GM19438 (cell line): ENCODE measurements at regions not wholly inside any gene's neighbourhood (a gene's known extent, or its start where the extent isn't known, plus 50 kb on each side); places are given as distances from the start of the nearest gene placed in this dataset.

ENCODE experiments used
- ATAC-seq: cut with Tn5 transposase; IDR thresholded peaks from one replicate; pipeline ENCODE4 v1.9.1; 2021; ENCODE audit warnings: low read depth; ENCODE audit not compliant: unreplicated experiment

DNA sequence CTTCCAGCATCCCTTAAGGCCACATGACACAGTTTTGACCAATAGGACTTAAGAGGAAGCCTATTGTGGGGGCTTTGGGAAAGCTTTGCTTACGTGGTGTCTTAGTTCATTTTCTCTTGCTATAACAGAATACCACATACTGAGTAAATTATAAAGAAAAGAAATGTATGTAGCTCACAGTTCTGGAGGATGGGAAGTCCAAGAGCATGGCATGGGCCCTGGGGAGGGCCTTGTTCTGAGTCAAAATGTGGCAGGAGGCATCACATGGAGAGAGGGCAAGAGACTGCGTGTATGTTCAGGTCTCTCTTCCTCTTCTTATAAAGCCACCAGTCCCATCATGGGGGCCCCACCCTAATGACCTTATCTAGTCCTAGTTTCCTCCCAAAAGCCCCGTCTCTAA lies 68.6 kb upstream of the CPEB4 start:
- no peak for ATAC-seq

DNA sequence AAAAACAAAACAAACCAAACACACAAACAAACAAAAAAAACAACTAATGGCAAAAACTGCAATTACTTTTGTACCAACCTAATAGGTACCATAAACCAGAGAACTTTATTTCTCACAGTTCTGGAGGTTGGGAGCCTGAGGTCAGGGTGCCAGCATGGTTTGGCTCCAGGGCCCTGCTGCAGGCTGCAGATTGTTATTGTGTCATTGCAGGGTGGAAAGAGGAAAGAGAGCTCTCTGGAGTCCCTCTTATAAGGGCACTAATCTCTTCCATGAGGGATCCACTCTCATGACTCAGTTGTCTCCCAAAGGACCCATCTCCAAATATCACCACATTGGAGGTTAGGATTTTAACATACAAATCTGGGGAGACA lies 64.9 kb upstream of the CPEB4 start:
- ATAC-seq = no peak

DNA sequence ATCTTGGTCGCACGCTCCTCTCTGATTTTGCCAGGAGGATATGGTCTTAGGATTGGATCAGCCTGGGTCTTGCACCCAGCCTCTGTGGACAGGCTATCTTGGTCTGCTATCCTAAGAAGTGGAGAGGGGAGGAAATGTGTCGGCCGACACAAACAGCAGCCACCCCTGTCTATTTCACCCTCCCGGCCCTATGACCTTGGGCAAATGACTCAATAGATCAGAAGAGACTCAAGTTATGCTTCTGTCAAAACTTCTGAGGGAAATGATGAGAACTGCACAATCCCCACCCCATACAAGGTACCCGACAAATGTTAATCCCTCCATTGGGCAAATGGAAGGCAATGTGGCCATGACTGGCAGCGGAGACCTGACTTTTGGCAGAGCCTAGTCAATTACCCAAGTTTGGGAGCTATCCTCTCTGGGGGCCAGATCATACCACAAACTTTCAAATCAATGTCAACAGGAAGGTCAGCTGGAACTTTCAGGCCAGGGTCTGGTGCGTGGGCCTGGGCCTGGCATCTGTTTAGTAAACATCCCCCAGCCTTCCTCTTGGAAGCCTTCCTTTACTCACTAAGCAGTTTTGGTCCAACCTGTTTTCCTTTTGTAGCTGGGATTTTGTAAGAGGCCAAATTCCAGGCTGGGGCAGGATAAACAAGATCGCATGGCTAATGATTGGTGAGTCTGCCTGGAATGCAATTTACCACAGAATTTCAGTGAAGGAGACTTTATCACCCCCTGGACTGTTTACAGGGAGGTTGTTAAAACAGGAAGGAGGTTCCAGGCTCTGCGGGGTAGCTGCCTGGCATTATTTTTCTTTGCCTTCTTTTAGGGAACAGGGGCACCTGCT lies 64.2 kb upstream of the CPEB4 start:
- no peak for ATAC-seq

DNA sequence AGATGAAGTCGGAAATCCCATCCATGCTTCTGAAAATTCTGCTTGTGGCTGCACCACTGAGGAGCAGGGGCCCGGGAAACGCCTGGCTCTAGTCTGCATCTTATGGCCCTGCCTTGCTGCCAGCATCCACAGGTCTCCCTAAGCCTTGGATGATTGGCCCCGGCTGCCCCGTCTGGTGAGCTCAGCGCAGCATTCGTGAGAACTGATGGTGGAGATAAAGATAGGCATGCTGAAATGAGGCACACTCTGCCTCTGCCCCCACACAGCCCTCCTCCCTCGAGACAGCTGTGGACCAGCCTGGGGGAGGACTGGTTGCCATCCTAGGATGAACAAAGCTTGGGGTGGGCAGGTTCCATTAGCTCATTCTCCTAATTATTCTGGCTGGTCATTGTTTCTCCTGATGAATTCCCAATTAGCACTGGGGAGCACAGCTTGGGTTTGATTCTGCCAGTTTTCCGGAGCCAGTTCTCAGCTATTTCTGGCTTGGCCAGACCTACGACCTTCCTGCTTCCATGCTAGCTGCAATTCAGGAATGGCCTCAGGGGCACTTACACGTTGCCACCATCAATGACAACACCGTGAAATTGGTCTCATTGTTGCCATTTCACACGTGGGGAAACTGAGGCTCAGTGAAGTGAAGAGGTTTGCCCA lies 62.8 kb upstream of the CPEB4 start:
- no peak for ATAC-seq

DNA sequence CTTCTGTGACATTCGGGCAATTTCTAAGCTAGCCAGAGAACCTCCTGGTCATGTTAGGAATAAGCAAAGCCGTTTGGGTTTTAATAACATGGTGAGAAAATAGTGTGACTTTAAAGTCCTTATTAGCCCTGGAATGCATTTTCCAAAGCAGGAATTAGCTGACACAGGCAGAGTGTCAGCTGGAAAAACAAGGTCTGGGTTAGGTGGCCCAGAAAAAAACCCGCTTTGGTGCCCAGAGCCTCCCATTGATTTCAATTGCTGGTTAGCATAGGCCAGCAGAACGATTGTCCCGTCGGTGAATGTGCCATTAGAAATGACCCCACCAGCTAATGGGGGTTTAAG lies 62.1 kb upstream of the CPEB4 start:
- ATAC-seq = no peak

DNA sequence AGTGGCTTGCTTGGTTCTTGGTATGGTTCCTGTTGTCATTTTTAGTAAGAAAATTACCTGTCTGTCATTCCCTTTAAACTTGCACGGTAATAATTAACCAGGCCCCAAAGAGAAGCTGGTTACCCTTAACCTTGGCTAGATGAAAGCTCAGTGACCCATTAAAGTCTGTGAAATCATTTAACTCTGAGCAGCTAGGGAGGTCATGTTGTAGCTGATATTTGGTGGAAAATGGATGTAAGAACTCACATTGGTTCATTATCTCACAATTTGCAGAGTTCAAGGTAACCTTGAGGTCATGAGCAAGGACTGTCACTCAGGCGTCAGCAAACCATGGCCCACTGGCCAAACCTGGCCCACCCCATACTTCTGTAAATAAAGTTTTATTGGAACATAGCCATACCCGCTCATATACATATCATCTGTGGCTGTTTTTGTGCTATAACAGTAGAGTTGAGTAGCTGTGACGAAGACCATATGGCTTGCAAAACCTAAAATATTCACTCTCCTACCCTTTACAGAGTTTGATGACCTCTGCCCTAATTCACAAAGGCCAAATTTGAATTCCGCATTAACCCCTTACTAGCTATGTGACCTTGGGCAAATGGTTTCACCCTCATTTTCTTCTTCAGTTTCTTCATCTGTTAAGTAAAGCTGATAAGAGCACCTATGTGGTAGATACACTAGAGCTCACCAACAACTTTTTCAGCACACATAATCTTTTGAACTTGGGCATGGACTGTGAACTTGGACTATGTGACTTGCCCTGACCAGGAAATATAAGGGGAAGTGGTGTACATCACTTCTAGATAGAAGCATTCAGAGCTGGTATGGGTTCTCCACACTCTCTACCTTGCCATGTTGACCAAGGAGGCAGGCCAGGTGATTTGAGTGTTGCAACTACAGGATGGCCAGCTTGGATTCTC lies 61.5 kb upstream of the CPEB4 start:
- ATAC-seq = no peak

DNA sequence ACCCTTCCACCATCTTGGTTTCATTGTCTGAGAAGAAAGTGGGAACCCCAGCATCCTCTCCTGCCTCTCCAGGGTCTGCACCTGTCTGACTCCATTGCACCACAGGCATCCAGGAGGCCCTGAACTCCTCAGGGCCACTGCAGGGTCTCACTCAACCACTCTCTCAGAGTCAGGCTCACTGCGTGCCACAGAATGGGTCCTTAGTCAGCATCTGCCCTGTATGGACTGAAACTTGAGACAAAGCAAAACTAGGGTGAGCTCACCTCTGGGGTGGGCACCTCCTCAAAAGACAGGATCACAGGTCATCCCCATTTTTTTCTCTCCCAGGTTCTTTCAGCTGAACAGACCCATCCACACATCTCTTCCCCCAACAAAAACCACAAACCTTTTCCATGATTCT lies 59.2 kb upstream of the CPEB4 start:
- no peak for ATAC-seq

DNA sequence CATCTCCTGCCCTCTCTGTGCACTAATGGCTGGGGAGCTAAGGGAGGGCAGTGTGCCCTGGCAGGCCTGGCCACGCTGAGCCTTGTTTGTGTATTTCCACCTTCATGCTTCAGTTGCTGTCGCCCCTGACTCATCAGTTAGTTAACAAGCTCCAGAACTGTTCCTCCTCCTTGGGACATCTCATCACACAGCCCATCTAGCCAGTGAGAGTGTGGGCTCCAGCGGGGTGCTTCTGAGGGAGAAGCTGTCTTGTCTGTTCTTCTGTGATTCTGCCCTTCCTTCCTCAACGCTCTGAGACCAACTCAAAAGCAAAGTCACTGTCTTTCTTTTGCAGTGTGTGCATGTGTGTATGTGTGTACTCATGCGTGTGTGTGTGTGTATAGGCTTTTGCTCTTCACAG lies 58.3 kb upstream of the CPEB4 start:
- no peak for ATAC-seq

DNA sequence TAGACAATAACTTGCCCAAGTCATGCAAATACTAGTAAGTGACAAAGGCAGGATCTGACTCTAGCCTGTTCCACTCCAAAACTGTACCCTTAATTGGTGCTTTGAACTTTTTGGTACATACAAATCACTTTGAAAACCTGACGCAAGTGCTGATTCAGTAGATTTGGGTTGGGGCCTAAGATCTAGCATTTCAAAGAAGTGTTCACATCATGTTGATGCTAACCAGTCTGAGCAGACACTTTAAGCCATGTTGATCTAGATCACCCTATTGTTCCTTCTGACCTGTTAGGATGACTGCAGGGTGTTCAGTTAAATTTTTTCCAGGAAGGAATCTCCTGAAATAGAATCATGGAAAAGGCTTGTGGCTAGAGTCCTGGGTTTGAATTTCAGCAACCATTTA lies 57.7 kb upstream of the CPEB4 start:
- no peak for ATAC-seq

DNA sequence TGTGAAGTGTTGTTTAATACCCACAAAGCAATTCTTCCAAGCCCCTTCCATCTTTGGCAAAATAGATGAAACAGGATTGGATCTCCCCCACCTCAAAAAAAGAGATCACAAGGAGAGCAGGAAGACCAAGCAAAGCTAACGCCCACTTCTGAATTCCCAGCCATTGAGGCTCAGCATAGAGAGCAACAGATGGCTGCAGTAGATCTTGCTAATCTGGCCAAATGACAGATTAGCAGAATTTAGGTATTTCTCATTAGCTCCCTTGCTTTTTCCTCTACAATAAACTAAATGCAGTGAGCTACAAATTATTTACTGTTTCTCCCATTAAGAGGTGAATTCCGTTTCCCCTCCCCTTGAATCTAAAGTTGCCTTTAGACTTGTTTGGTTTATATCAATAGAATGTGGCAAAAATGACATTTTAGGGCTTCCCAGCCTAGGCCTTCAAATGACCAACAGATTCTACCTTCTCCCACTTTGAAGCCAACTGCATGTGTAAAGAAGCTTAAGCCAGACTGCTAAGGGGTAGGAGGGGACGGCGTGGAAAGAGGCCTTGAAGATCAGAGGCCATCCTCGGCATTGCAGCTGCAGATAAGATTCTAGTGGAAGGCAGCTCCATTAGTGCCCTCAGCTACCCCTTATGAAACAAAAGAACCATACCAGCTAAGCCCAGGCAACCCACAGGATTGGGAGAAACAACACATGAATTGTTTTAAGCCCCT lies 56.8 kb upstream of the CPEB4 start:
- ATAC-seq = no peak

DNA sequence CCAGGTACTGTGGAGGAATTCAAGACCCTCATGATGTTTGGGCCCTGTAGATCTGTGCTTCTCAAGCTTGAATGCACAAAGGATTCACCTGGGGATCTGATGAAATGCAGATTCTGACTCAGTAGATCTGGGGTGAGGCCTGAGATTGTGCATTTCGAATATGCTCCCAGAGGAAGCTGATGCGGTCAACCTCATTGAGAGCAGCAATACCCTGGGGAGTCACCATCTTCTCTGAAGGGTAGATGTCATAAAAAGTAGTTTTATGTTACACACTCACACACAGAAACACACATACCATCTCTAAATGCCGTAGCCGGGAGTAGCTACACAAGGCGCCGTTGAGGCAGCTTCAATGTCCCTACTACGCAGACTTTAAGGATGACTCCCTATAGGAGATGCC lies 55.8 kb upstream of the CPEB4 start:
- no peak for ATAC-seq

DNA sequence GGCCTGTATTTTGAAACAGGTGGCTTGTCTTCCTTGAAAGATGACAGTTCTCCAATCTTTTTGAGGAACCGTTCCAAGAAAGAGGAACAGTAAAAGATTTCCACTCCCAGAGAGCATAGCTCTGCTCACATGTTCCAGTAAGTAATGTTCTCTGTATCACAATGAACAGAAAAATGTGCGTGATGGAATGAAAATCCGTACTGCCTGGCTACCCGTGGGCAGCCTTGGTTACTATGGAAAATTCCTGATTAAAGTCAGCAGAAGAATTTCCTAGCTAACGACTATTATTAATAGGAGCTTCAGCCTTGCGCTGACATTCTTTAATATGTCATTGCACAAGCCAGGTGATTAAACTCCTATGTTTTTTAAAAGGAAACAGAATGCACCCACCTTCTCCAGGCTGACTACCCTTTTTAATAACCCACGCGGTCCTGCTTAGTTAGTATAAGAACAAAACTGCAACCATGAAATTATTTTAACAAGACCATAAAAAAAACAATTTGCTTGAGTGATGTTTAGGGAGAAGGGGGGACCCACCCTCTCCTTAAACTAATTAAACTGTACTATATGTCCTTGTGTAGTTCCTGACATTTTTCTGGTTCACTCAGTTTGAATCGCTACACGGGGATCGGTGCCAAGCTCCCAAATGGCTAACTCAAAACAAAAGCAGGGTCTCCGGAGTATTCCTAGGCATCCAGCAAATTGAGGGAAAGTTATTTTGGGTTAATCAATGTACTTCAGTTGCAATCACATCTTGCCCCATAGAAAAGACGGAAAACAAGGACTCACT lies 54.8 kb upstream of the CPEB4 start:
- no peak for ATAC-seq

DNA sequence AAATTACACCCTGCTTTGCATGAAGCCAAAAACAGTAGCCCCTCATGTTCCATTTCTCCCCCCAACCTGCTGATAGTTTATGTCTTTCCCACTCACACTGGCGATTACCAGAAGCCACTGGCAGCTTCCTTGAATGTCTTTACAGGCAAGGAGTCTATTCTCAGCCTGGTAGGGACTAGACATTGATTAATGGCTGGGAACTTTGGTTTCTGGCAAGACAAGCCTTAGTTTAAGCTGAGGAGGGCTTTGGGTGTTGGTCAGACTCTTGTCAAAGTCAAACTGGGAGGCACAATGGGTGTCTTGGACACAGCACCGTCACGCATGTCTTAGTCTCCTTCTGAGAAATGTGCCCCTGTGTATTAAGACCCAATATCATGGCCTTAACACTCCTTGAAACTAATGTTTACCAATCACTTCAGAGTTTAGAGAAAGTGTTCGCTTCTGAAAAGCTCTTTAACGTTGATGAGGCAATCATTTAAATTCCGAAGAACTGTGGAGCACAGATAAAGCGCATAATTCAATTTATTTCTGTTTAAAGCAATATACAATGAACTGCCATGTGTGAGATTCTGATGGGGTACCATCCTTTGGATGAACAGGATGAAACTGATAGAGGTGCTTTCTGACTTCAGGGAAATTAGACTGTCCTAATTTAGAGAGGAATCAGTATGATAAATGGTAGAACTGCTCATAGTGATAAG lies 53.9 kb upstream of the CPEB4 start:
- ATAC-seq = no peak

DNA sequence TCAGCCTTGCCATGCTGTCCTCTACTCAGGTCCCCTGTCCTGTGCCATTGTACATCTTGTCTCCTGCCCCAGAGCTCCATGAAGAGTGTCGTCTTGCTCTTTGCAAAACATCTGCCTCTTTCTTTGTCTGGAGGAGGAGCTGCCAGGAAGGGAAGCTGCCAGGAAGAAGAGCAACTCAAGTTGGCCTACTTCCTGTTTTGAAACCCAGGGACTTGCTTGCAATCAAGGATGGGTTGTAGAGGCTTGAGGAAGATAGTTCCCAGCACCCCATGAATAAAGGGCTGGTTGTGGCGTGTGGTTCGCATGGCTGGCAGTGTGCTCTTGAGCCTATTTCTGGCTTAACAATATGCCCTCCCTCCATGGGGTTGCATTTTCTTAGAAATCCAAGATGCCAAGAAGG lies 53.0 kb upstream of the CPEB4 start:
- ATAC-seq = no peak

DNA sequence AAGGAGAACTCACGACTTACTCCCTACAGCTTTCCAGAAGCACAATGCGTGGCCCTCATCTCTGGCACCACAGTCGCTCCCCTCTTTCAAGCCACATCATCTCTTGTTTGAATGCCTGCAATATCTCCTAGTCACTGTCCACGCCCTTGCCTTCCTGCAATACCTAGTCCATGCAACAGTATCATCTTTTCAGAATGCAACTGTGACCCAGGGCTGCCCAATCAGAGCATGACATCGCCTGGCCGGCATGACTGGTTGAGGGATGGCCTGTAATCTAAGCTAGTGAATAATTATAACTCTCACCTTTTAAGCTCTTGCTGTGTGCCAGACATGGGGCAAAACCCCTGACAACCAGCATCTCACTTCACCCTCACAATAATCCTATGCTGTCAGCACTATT lies 52.5 kb upstream of the CPEB4 start:
- no peak for ATAC-seq

DNA sequence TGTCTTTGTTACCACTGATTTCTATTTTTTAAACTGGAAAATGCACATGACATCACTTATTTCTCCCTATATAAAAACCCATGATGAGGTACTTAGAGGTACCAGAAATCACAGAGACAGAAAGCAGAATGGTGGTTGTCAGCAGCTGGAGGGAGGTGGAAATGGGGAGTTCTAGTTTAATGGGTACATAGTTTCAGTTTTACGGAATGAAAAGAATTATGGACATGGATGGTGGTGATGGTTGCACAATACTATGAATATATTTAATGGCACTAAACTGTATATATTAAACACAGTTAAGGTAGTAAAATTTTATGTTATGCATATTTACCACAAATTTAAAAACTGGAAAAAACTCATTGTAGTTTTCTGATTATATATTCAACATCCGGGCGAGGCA lies 50.5 kb upstream of the CPEB4 start:
- no peak for ATAC-seq
